GM12873 (cell line): ENCODE measurements at regions not wholly inside any gene's neighbourhood (a gene's known extent, or its start where the extent isn't known, plus 50 kb on each side); places are given as distances from the start of the nearest gene placed in this dataset.

Experiments
- CTCF ChIP-seq: IDR thresholded peaks from 2 replicates; pipeline ENCODE4 v1.5.1; 2012; ENCODE audit warnings: low read depth, mild to moderate bottlenecking, moderate library complexity, low read length, control low read depth; ENCODE audit not compliant: insufficient read depth; ENCODE audit errors: missing control alignments

- no peak for TF ChIP-seq CTCF
Measured at GRCh38 chr11:112361396-112361795, 100.7 kb upstream of the PLET1 start.

GRCh38 chr11:112363527-112363926 lies 102.9 kb upstream of the PLET1 start:
- no peak for TF ChIP-seq CTCF

GRCh38 chr11:112364962-112365481 lies 104.4 kb upstream of the PLET1 start:
- TF ChIP-seq CTCF: no peak

- TF ChIP-seq CTCF: no peak
Measured at GRCh38 chr11:112366012-112366411, 105.4 kb upstream of the PLET1 start.

GRCh38 chr11:112366777-112367176 lies 106.1 kb upstream of the PLET1 start:
- TF ChIP-seq CTCF: no peak

GRCh38 chr11:112367461-112367860 lies 106.8 kb upstream of the PLET1 start:
- no peak for TF ChIP-seq CTCF

- TF ChIP-seq CTCF: no peak
Measured at GRCh38 chr11:112367895-112368294, 107.2 kb upstream of the PLET1 start.
